ENCODE measurements at regions not wholly inside any gene's neighbourhood (a gene's known extent, or its start where the extent isn't known, plus 50 kb on each side); places are given as distances from the start of the nearest gene placed in this dataset.
"Not testable (repeated sequence)": the region's sequence is repeated elsewhere in the genome, so short reads cannot be mapped to it uniquely, and the experiment has no call there.

- H3K27me3 Mint-ChIP-seq: peaks cover 17% of the 10 kb centered on the region
- H3K27ac Mint-ChIP-seq: no peak overlapping the region
- no peaks in the 10 kb centered on the region for H3K4me1 Mint-ChIP-seq
- H3K9me3 Mint-ChIP-seq: no peaks in the 10 kb centered on the region
- no peaks in the 10 kb centered on the region for H3K36me3 Mint-ChIP-seq
- no peak overlapping the region for H3K4me3 Mint-ChIP-seq
These were observed 83.6 kb upstream of the BLID start for GRCh38 chr11:122199661-122200060.

GRCh38 chr11:122198291-122198983 is 82.4 kb upstream of the BLID start:
- no peaks in the 10 kb centered on the region for H3K9me3 Mint-ChIP-seq
- H3K27me3 Mint-ChIP-seq: peaks cover 12% of the 10 kb centered on the region
- H3K4me3 Mint-ChIP-seq: no peak overlapping the region
- H3K4me1 Mint-ChIP-seq: no peaks in the 10 kb centered on the region
- H3K36me3 Mint-ChIP-seq: no peaks in the 10 kb centered on the region
- H3K27ac Mint-ChIP-seq: no peak overlapping the region

- H3K36me3 Mint-ChIP-seq: no peaks in the 10 kb centered on the region
- H3K4me1 Mint-ChIP-seq: no peaks in the 10 kb centered on the region
- no peak overlapping the region for H3K27ac Mint-ChIP-seq
- H3K4me3 Mint-ChIP-seq: no peak overlapping the region
- H3K9me3 Mint-ChIP-seq: no peaks in the 10 kb centered on the region
- peaks cover 10% of the 10 kb centered on the region for H3K27me3 Mint-ChIP-seq
These were observed 81.3 kb upstream of the BLID start for GRCh38 chr11:122197066-122197987.

- Mint-ChIP-seq H3K4me1 (no peaks in the 10 kb centered on the region), H3K27me3 (peaks cover 8% of the 10 kb centered on the region), H3K27ac (no peak overlapping the region), H3K36me3 (no peaks in the 10 kb centered on the region), H3K9me3 (no peaks in the 10 kb centered on the region), H3K4me3 (no peak overlapping the region)
These were observed 79.8 kb upstream of the BLID start for GRCh38 chr11:122195790-122196189.

- not testable (repeated sequence) for H3K27ac Mint-ChIP-seq, H3K4me3 Mint-ChIP-seq, H3K4me1 Mint-ChIP-seq
These were observed 78.0 kb upstream of the BLID start for GRCh38 chr11:122193881-122194480.

GRCh38 chr11:122193457-122193856 is 77.4 kb upstream of the BLID start:
- H3K27ac Mint-ChIP-seq: no peak overlapping the region
- no peak overlapping the region for H3K4me3 Mint-ChIP-seq
- no peaks in the 10 kb centered on the region for H3K4me1 Mint-ChIP-seq
- H3K27me3 Mint-ChIP-seq: peaks cover 8% of the 10 kb centered on the region
- no peaks in the 10 kb centered on the region for H3K36me3 Mint-ChIP-seq
- no peaks in the 10 kb centered on the region for H3K9me3 Mint-ChIP-seq

More at GRCh38 chr11:122193881-122194480, 78.0 kb upstream of the BLID start:
- H3K27me3 Mint-ChIP-seq, H3K9me3 Mint-ChIP-seq, H3K36me3 Mint-ChIP-seq: not testable (repeated sequence)

GRCh38 chr11:122192634-122193255 is 76.7 kb upstream of the BLID start:
- Mint-ChIP-seq H3K27me3 (peaks cover 8% of the 10 kb centered on the region), H3K27ac (no peak overlapping the region), H3K36me3 (no peaks in the 10 kb centered on the region), H3K9me3 (no peaks in the 10 kb centered on the region), H3K4me1 (no peaks in the 10 kb centered on the region), H3K4me3 (no peak overlapping the region)

- no peaks in the 10 kb centered on the region for H3K9me3 Mint-ChIP-seq
- H3K4me1 Mint-ChIP-seq: no peaks in the 10 kb centered on the region
- H3K4me3 Mint-ChIP-seq: no peak overlapping the region
- no peaks in the 10 kb centered on the region for H3K36me3 Mint-ChIP-seq
- H3K27ac Mint-ChIP-seq: no peak overlapping the region
- H3K27me3 Mint-ChIP-seq: peaks cover 8% of the 10 kb centered on the region
These were observed 74.8 kb upstream of the BLID start for GRCh38 chr11:122190768-122191167.

GRCh38 chr11:122189229-122189628 is 73.2 kb upstream of the BLID start:
- no peak overlapping the region for H3K27ac Mint-ChIP-seq
- peaks cover 9% of the 10 kb centered on the region for H3K27me3 Mint-ChIP-seq
- H3K4me1 Mint-ChIP-seq: no peaks in the 10 kb centered on the region
- H3K4me3 Mint-ChIP-seq: no peak overlapping the region
- H3K9me3 Mint-ChIP-seq: no peaks in the 10 kb centered on the region
- no peaks in the 10 kb centered on the region for H3K36me3 Mint-ChIP-seq

GRCh38 chr11:122187373-122188165 is 71.6 kb upstream of the BLID start:
- H3K27ac Mint-ChIP-seq: no peak overlapping the region
- H3K27me3 Mint-ChIP-seq: peaks cover 6% of the 10 kb centered on the region
- H3K4me3 Mint-ChIP-seq: no peak overlapping the region
- H3K9me3 Mint-ChIP-seq: no peaks in the 10 kb centered on the region
- no peaks in the 10 kb centered on the region for H3K4me1 Mint-ChIP-seq
- H3K36me3 Mint-ChIP-seq: no peaks in the 10 kb centered on the region

GRCh38 chr11:122186439-122187080 is 70.5 kb upstream of the BLID start:
- peaks cover 6% of the 10 kb centered on the region for H3K27me3 Mint-ChIP-seq
- no peaks in the 10 kb centered on the region for H3K9me3 Mint-ChIP-seq

GRCh38 chr11:122183933-122184332 is 67.9 kb upstream of the BLID start:
- H3K4me1 Mint-ChIP-seq: no peaks in the 10 kb centered on the region
- H3K36me3 Mint-ChIP-seq: no peaks in the 10 kb centered on the region
- H3K4me3 Mint-ChIP-seq: no peak overlapping the region
- H3K27me3 Mint-ChIP-seq: peaks cover 7% of the 10 kb centered on the region
- H3K9me3 Mint-ChIP-seq: no peaks in the 10 kb centered on the region
- H3K27ac Mint-ChIP-seq: no peak overlapping the region

More at GRCh38 chr11:122186439-122187080, 70.5 kb upstream of the BLID start:
- Mint-ChIP-seq H3K27ac (no peak overlapping the region), H3K4me3 (no peak overlapping the region), H3K36me3 (no peaks in the 10 kb centered on the region), H3K4me1 (no peaks in the 10 kb centered on the region)

- Mint-ChIP-seq H3K4me3 (no peak overlapping the region), H3K4me1 (no peaks in the 10 kb centered on the region), H3K27me3 (peaks cover 5% of the 10 kb centered on the region), H3K9me3 (no peaks in the 10 kb centered on the region), H3K27ac (no peak overlapping the region), H3K36me3 (no peaks in the 10 kb centered on the region)
These were observed 65.9 kb upstream of the BLID start for GRCh38 chr11:122181893-122182292.

- H3K4me3 Mint-ChIP-seq: no peak overlapping the region
- no peak overlapping the region for H3K27ac Mint-ChIP-seq
- no peaks in the 10 kb centered on the region for H3K36me3 Mint-ChIP-seq
- no peaks in the 10 kb centered on the region for H3K4me1 Mint-ChIP-seq
- no peaks in the 10 kb centered on the region for H3K9me3 Mint-ChIP-seq
- peaks cover 8% of the 10 kb centered on the region for H3K27me3 Mint-ChIP-seq
These were observed 65.4 kb upstream of the BLID start for GRCh38 chr11:122181372-122181771.
